GM10847 (cell line): ENCODE measurements at regions not wholly inside any gene's neighbourhood (a gene's known extent, or its start where the extent isn't known, plus 50 kb on each side); places are given as distances from the start of the nearest gene placed in this dataset.

Experiments
- POLR2A ChIP-seq: IDR thresholded peaks from 2 replicates; pipeline ENCODE4 v1.6.1; 2011; ENCODE audit not compliant: insufficient read length; ENCODE audit errors: extremely low read depth

DNA sequence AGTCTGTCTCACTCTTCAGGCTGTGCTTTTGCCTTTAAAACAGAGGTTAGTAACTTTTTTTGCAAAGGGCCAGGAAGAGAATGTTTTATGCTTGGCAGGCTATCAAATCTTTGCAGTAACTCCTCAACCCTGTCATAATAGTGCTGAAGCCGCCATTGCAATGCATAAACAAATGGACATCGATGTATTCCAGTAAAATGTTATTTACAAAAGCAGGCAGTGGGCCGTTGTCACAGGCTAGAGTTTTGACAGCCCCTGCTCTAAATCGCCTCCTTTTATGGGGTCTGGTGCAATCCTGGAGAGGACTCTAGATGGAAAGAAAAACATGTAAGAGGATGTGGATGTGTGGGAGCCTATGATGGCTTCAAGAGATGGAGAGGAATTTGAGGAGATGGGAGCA, 568.3 kb downstream of the TYW1 start:
- no peak for TF ChIP-seq POLR2A

DNA sequence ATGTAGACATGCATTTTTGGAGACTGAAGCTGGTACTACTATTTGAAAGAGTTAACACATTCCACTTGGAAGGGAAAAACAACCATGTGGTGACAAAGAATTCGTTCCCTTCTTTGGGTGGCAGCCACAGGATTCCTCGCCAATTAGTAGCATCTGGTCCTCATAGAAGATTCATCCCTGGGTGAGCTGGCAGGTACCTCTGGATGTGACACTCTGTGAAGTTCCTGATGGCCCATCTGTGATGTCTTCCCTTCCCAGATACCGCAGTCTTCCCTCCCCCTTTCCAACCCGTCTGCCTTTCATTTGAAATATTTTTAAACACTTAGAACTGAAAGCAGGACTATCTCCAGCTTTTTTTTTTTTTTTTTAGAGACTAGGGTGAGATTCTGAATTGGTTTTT, 569.5 kb downstream of the TYW1 start:
- no peak for TF ChIP-seq POLR2A

GRCh38 chr7:67571026-67571545, 574.5 kb downstream of the TYW1 start:
- TF ChIP-seq POLR2A, result no peak

GRCh38 chr7:67573639-67574038, 577.0 kb downstream of the TYW1 start:
- no peak for TF ChIP-seq POLR2A

GRCh38 chr7:67588631-67589030, 592.0 kb downstream of the TYW1 start:
- no peak for TF ChIP-seq POLR2A

GRCh38 chr7:67589183-67589582, 592.5 kb downstream of the TYW1 start:
- no peak for TF ChIP-seq POLR2A

GRCh38 chr7:67590649-67591048, 594.0 kb downstream of the TYW1 start:
- TF ChIP-seq POLR2A, result no peak

- TF ChIP-seq POLR2A, result no peak
Observed at GRCh38 chr7:67593794-67594193, 597.2 kb downstream of the TYW1 start.

DNA sequence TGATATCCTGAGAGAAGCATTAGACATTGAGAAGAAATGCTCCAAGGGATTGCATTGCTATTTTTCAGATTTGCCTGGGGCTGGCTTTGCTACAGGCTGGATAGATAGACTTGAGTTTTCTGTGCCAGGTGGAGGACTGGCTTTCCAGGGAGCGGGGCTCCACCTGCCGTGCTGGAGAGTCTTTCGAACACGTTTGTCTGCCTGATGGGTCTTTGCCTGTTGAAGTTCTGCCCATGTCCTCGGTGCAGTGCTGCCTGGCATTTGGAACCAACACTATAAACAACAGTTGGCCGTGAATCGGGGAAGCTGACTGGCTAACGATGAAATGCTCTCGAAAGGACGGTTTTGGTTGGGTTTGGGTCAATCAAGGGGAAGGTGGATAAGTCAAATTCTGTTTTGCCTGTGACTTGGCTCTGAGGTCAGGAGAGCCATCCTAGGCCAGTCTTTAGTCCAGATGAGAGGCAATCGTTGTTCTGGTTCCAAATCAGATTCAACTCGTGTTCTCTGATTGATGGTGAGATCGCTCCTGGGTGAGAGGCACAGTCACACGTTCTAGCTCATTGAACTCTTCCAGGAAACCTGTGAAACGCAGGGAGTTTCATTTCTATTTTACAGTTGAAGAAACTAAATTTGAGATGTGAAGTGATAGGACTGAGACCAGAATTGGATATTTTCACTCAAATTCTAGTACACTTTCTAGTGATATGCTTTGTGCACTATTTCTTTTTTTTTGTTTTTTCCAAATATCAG, 599.0 kb downstream of the TYW1 start:
- no peak for TF ChIP-seq POLR2A

GRCh38 chr7:67597161-67597560, 600.5 kb downstream of the TYW1 start:
- no peak for TF ChIP-seq POLR2A

DNA sequence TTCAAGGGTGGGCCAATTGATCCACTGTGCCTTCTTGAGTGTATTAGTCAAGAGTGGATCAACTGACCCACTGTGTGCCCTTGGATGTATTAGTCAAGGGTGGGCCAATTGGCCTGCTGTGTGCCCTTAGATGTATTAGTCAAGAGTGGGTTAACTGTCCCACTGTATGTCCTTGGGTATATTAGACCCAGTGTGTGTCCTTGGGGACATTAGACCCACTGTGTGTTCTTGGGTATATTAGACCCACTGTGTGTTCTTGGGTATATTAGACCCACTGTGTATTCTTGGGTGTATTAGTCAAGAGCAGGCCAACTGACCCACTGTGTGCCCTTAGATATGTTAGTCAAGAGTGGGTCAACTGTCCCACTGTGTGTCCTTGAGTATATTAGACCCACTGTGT, 601.8 kb downstream of the TYW1 start:
- TF ChIP-seq POLR2A, result no peak

DNA sequence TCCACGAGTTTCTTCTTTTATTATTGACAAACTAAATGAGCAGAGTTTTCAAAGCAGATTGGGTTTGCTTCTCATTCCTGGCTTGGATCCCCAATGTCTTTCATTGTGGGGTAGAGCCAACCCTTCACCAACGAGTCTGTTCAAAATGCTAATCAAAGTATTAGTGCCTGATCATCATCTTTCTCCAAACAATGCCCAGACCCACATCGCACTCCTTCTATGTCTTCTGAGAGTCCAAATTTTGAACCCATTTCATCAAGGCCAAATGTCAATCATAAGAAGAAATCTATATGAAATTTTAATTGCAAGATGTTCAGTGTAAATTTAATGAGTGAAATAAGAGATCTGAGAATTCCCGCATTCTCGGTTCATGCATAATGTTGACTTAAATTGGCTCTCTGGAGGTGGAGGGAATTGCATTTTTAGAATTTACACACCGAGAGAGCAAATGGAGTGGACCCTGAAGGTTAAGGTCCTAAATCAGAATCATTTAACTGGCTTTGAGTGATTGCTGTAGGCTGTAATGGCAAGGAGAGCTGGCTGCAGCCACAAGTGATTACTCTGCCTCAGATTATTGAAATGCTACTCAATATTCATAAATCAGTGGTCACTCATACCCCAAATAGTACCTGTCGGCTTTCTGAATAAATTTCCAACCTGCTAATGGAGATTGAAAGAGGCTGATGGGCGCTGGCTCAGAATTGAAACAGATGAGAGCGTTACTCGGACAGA, 602.9 kb downstream of the TYW1 start:
- TF ChIP-seq POLR2A, result no peak

DNA sequence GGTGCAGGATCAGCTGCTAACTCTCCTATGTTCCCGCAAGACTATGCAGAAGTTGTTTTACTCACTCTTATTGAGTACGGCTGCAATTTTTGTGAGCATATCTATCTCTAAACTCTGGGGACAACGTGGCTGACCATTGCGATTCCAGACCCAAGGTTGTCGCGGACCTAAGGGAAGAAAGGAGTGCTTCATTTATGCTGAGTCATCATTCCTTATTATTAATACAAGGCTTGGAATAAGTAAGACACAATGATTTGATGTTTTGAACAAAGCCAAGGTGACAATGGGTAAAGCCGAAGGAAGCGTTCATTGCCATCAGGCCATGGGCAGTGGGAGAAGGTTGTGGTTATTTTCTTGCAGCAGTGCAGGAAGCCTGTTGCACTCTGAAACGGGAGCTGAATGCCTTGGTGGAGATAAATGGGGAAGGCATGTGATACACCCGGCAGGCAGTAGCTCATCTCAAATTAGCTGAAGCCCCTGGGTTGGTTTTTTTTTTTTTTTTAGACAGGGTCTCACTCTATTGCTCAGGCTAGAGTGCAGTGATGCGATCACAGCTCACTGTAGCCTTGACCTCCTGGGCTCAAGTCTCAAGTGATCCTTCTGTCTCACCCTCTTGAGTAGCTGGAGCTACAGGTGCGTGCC, 605.7 kb downstream of the TYW1 start:
- TF ChIP-seq POLR2A, result no peak

- no peak for TF ChIP-seq POLR2A
Observed at GRCh38 chr7:67604461-67605386, 608.1 kb downstream of the TYW1 start.

GRCh38 chr7:67608806-67609205, 612.2 kb downstream of the TYW1 start:
- no peak for TF ChIP-seq POLR2A
